Spinal cord (tissue), 9 donors: ENCODE measurements at regions not wholly inside any gene's neighbourhood (a gene's known extent, or its start where the extent isn't known, plus 50 kb on each side); places are given as distances from the start of the nearest gene placed in this dataset.
A peak's percentile ranks its signal among the peaks of the same experiment; 100 is the strongest.

ENCODE experiments used
- DNase-seq, 6 donors: peaks; one replicate each; pipeline versions ENCODE4 v3.0.0 to v3.0.0-alpha.2; 2013 to 2015; ENCODE audit warnings: low spot score in 6 of 6, low read depth in 4 of 6
- H3K27ac ChIP-seq: one replicate; pipeline ENCODE4 v1.5.1; 2013; ENCODE audit warnings: low read depth, low read length, control low read depth
- H3K27me3 ChIP-seq: one replicate; pipeline ENCODE4 v1.6.1; 2013; ENCODE audit warnings: low read length; ENCODE audit not compliant: control insufficient read depth, insufficient read depth
- H3K36me3 ChIP-seq: one replicate; pipeline ENCODE4 v1.6.1; 2013; ENCODE audit warnings: low read length; ENCODE audit not compliant: control insufficient read depth, insufficient read depth
- H3K4me1 ChIP-seq: one replicate; pipeline ENCODE4 v1.6.1; 2013; ENCODE audit warnings: low read length; ENCODE audit not compliant: control insufficient read depth, insufficient read depth
- H3K4me3 ChIP-seq: one replicate; pipeline ENCODE4 v1.5.1; 2013; ENCODE audit warnings: low read depth, low read length, control low read depth
- H3K9me3 ChIP-seq: one replicate; pipeline ENCODE4 v1.6.1; 2013; ENCODE audit warnings: low read length; ENCODE audit not compliant: control insufficient read depth, insufficient read depth
- WGBS: methylation state at CpG from one replicate; pipeline ENCODE4 v1.1.5; 2013; ENCODE audit warnings: missing lambda C conversion rate; ENCODE audit not compliant: insufficient coverage; 5-methylcytosine and 5-hydroxymethylcytosine counted together
- donor health status: healthy.

DNA sequence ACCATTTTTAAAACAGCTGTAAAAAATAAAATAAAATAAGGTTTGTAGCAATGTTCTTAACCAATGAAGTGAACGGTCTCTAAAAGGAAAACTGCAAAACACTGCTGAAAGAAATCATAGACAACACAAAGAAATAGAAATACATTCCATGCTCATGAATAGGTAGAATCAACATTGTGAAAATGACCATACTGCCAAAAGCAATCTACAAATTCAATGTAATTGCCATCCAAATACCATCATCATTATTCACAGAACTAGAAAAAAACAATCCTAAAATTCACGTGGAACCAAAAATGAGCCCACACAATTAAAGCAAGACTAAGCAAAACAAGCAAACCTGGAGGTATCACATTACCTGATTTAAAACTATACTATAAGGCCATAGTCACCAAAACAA, 67.6 kb upstream of the RGMB start:
- Histone ChIP-seq H3K27me3 (no peaks in the 10 kb centered on the region), H3K4me3 (no peak overlapping the region), H3K27ac (no peak overlapping the region), H3K36me3 (no peaks in the 10 kb centered on the region), H3K9me3 (peaks cover 6% of the 10 kb centered on the region), H3K4me1 (no peaks in the 10 kb centered on the region)
- no peak for DNase-seq
- WGBS, result 100% methylated on average over 1 of the region's 2 CpGs

GRCh38 chr5:98709681-98710080, 63.8 kb upstream of the RGMB start:
- H3K4me1 ChIP-seq, result no peaks in the 10 kb centered on the region
- WGBS, result no CpG with 5 or more reads among the region's 1 CpG
- no peaks in the 10 kb centered on the region for H3K36me3 ChIP-seq
- H3K9me3 ChIP-seq, result peaks cover 3% of the 10 kb centered on the region
- no peak overlapping the region for H3K27ac ChIP-seq
- no peak overlapping the region for H3K4me3 ChIP-seq
- no peaks in the 10 kb centered on the region for H3K27me3 ChIP-seq
- no peak for DNase-seq

DNA sequence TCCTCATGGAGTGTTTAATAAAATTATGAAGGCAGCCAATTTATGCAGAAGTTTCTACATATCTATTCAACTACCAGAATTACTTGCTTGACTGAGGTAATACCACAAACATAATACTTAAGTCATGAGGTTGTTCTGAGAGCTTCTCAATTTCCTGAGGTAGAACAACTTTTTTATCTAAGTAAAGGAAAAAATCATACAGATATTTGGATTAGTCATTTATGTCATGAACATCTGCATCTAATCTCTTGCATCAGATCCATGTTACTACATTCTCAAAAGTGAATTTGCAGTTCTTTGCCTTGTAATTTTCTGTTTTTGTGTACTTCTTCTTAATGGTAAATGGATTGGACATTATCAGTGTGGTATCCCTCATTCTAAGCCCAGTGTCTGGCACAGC, 60.4 kb upstream of the RGMB start:
- Histone ChIP-seq H3K27me3 (no peaks in the 10 kb centered on the region), H3K4me1 (no peaks in the 10 kb centered on the region), H3K4me3 (no peak overlapping the region), H3K27ac (no peak overlapping the region), H3K9me3 (no peaks in the 10 kb centered on the region), H3K36me3 (no peaks in the 10 kb centered on the region)
- no peak for DNase-seq

GRCh38 chr5:98713856-98714255, 59.6 kb upstream of the RGMB start:
- H3K27ac ChIP-seq, result no peak overlapping the region
- DNase-seq, result no peak
- H3K4me3 ChIP-seq, result no peak overlapping the region
- no peaks in the 10 kb centered on the region for H3K27me3 ChIP-seq
- peaks cover 2% of the 10 kb centered on the region for H3K9me3 ChIP-seq
- H3K36me3 ChIP-seq, result no peaks in the 10 kb centered on the region
- H3K4me1 ChIP-seq, result no peaks in the 10 kb centered on the region

GRCh38 chr5:98714710-98715288, 58.7 kb upstream of the RGMB start:
- H3K4me1 ChIP-seq, result no peaks in the 10 kb centered on the region
- peak in 4 of 6 donors; percentile 15 to 61 (median 18) for DNase-seq
- no peaks in the 10 kb centered on the region for H3K27me3 ChIP-seq
- WGBS, result 60% methylated on average over 1 of the region's 3 CpGs
- H3K4me3 ChIP-seq, result no peak overlapping the region
- no peaks in the 10 kb centered on the region for H3K36me3 ChIP-seq
- peaks cover 2% of the 10 kb centered on the region for H3K9me3 ChIP-seq
- H3K27ac ChIP-seq, result no peak overlapping the region

- no peak for DNase-seq
- no CpG with 5 or more reads among the region's 1 CpG for WGBS
- H3K4me1 ChIP-seq, result no peaks in the 10 kb centered on the region
- H3K27ac ChIP-seq, result no peak overlapping the region
- no peaks in the 10 kb centered on the region for H3K27me3 ChIP-seq
- H3K36me3 ChIP-seq, result no peaks in the 10 kb centered on the region
- no peak overlapping the region for H3K4me3 ChIP-seq
- peaks cover 2% of the 10 kb centered on the region for H3K9me3 ChIP-seq
Observed at GRCh38 chr5:98721231-98721928, 52.1 kb upstream of the RGMB start.

DNA sequence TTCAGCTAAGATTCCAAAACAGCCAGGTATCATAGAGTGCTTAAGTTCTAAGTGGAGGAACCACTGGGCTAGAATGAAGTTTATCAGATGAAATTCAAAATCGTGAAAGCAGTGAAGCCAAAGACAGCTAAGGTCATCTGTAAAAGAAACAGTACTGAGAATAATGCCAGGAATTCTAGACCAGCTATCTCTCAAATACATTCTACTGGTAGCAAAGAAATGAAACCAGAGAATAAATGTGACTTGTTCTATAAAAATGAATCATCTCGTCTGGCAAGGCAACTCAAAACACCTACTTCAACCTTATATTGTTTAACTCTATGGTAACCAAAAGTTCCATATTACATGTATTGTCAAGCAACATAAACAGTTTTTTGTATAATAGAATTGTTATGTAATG, 51.3 kb upstream of the RGMB start:
- Histone ChIP-seq H3K4me3 (no peak overlapping the region), H3K27me3 (no peaks in the 10 kb centered on the region), H3K4me1 (no peaks in the 10 kb centered on the region), H3K9me3 (peaks cover 2% of the 10 kb centered on the region), H3K36me3 (no peaks in the 10 kb centered on the region), H3K27ac (no peak overlapping the region)
- WGBS, result no CpG with 5 or more reads among the region's 2 CpGs
- no peak for DNase-seq

- no peak overlapping the region for H3K27ac ChIP-seq
- no peak for DNase-seq
- no peak overlapping the region for H3K4me3 ChIP-seq
- 88% methylated on average over 1 of the region's 2 CpGs for WGBS
- no peaks in the 10 kb centered on the region for H3K36me3 ChIP-seq
- peaks cover 2% of the 10 kb centered on the region for H3K9me3 ChIP-seq
- no peaks in the 10 kb centered on the region for H3K27me3 ChIP-seq
- H3K4me1 ChIP-seq, result no peaks in the 10 kb centered on the region
Observed at GRCh38 chr5:98723061-98723460, 50.4 kb upstream of the RGMB start.
